Muscle layer of colon (tissue), 2 donors: ENCODE measurements at regions not wholly inside any gene's neighbourhood (a gene's known extent, or its start where the extent isn't known, plus 50 kb on each side); places are given as distances from the start of the nearest gene placed in this dataset.
"Not testable (repeated sequence)": the region's sequence is repeated elsewhere in the genome, so short reads cannot be mapped to it uniquely, and the experiment has no call there.

Experiments used
- H3K27ac ChIP-seq: one replicate; pipeline ENCODE4 v1.7.0; 2013; ENCODE audit warnings: low read depth, mild to moderate bottlenecking, low read length, moderate library complexity
- H3K27me3 ChIP-seq, 2 donors: one replicate each; pipeline ENCODE4 v1.7.0; 2013; ENCODE audit warnings: low read length in 2 of 2, mild to moderate bottlenecking in 2 of 2; ENCODE audit not compliant: insufficient read depth in 2 of 2, control insufficient read depth in 1 of 2
- H3K36me3 ChIP-seq: one replicate; pipeline ENCODE4 v1.7.0; 2013; ENCODE audit warnings: mild to moderate bottlenecking, low read length; ENCODE audit not compliant: insufficient read depth
- H3K4me1 ChIP-seq: one replicate; pipeline ENCODE4 v1.7.0; 2013; ENCODE audit warnings: mild to moderate bottlenecking, low read length; ENCODE audit not compliant: insufficient read depth
- H3K4me3 ChIP-seq, 2 donors: one replicate each; pipeline ENCODE4 v1.7.0; 2013; ENCODE audit warnings: low read length in 2 of 2, low read depth in 1 of 2, mild to moderate bottlenecking in 1 of 2, moderate library complexity in 1 of 2
- H3K9ac ChIP-seq: one replicate; pipeline ENCODE4 v1.7.0; 2013; ENCODE audit warnings: low read length
- H3K9me3 ChIP-seq: one replicate; pipeline ENCODE4 v1.7.0; 2013; ENCODE audit warnings: mild to moderate bottlenecking, low read length
- donor health status: abdominal sarcoma.
- donor health status: Adenocarcinoma of cecum.

DNA sequence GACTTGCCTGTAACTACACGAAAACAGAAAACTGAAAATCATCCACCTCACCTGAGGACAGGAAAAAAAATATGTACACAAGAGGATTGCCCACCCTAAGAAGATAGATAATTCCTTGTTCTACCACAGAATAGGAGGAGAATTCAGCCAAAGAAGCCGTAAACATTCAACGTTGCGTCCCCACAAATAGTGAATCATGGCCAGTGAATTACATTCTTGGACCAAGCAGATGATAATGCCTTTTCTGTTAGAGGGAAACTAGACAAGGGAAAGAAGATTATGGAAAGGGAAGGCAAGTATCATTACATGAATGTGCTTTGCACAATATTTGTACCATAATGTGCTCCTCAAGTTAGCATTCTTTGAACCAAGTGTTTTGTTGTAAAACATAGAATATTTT is 95.5 kb upstream of the C1QTNF7 start:
- Histone ChIP-seq H3K36me3 (no peaks in the 10 kb centered on the region), H3K9ac (no peak overlapping the region), H3K27me3 (no peaks in the 10 kb centered on the region), H3K4me3 (no peak overlapping the region), H3K9me3 (no peaks in the 10 kb centered on the region), H3K4me1 (peaks cover 9% of the 10 kb centered on the region), H3K27ac (no peak overlapping the region)

DNA sequence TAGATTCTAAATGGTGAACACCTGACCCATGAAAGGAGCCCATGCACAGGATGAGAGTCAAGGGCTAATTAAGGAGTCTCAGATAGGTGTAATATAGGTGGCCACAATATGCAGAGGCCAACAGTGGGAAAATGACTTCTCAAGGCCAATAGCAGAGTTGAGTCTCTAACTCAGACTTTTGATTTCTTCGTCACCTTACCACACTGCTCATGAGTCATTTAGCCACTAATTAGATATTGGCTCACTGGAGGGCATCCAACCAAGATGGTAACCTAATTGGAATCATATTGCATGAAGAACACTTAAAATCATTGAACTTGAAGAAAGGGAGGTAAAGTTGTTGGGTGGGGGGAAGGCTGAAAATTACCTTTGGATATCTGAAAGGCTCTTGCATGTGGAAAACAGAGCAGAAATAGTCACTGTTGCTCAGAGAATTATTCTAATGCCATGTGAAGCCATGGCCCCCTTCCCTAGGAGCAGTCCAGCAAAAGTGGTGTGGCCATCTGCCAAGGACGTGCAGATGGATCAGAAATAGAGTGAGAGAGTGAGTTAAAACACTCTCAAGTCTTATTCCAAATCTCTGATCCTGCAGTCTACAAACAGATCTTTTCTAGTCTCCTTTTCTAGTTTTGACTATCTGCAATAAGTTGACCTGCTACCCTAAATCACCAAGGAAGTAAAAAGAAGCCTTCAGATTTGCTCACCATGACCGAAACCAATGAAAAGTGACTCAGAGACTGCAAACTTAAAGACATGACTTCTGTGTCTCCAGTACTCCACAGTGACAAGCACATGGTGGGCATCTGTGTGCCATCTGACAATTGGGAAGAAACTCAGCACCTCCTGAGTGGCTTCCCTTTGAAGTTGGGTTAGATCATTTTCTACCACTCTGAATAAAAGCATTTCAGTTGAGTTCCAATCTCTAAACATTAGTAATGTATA is 93.9 kb upstream of the C1QTNF7 start:
- Histone ChIP-seq H3K4me3 (no peak overlapping the region), H3K27ac (no peak overlapping the region), H3K36me3 (no peaks in the 10 kb centered on the region), H3K9ac (no peak overlapping the region), H3K4me1 (peaks cover 16% of the 10 kb centered on the region), H3K9me3 (no peaks in the 10 kb centered on the region), H3K27me3 (no peaks in the 10 kb centered on the region)

DNA sequence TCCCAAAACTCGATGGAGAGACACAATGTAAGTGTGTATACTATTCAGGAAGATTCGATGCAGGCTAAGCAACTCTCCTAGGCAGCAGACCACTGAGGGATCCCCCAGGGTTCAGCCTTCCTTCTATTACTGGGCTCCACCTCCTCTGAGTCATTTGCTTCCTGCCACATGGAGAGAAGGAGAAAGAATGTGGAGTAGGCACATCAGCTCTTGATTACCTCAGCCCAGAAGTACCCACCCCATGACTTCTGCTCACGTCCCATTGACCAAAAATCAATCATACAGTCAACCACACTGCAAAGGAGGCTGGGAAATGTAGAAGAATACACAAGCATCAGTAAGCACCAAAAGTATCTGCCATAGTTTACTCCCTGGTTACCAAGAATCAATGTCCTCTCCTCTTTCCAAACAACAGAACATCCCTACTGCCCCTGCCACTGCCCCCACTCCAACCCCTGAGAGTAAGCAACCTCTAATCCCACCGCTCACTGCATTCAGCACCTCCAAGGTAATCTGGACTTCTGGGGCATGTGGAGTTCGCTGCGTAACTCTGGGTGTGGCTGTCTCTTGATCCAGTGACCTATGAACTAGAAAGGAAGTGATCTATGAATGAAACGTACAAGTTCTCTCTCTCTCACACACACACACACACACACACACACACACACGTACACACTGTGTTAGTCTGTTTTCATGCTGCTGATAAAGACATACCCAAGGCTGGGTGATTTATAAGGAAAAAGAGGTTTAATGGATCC is 91.2 kb upstream of the C1QTNF7 start:
- H3K4me1 ChIP-seq, result peaks cover 22% of the 10 kb centered on the region
- H3K9me3 ChIP-seq, result no peaks in the 10 kb centered on the region
- H3K27me3 ChIP-seq, result no peaks in the 10 kb centered on the region
- no peaks in the 10 kb centered on the region for H3K36me3 ChIP-seq
- H3K27ac ChIP-seq, result no peak overlapping the region
- H3K9ac ChIP-seq, result no peak overlapping the region
- H3K4me3 ChIP-seq, result no peak overlapping the region

DNA sequence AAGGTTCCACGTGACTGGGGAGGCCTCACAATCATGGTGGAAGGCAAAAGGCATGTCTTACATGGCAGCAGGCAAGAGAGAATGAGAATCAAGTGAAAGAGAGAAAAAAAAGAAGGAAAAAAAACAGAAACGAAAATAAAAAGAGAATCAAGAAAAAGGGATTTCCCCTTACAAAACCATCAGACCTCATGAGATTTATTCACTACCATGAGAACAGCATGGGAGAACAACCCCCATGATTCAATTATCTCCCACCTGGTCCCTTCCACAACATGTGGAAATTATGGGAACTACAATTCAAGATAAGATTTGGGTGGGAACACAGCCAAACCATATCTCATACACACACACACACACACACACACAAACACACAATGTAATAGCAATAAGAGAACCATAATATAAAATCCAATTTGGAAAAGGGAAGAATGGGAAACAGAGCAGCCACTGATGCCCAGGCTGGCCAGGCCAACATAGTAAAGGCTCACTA is 90.6 kb upstream of the C1QTNF7 start:
- H3K4me1 ChIP-seq, result peaks cover 22% of the 10 kb centered on the region
- H3K27me3 ChIP-seq, H3K27ac ChIP-seq, H3K4me3 ChIP-seq, H3K36me3 ChIP-seq, H3K9ac ChIP-seq, H3K9me3 ChIP-seq: not testable (repeated sequence)

DNA sequence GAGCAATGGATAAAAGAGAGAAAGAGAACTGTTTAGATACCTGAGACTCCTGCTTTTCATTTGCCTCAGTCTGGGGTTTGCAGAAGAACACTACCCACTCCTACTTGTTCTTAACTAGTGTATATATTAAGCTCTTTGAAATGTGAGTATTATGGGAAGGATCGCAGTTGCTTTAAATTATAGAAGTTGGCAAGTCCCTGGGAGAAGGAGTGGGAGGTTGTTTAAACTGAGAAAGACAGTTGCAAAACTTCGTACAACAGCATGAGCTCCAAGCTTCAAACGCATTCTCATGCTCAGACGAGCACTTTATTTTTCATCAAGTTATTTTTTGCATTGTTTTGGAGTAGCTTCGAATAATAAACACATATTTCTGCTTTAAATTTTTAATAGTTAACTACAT is 88.1 kb upstream of the C1QTNF7 start:
- peak overlapping the region; percentile 35 to 62 for H3K4me3 ChIP-seq
- no peaks in the 10 kb centered on the region for H3K9me3 ChIP-seq
- peak overlapping the region; percentile 28 for H3K9ac ChIP-seq
- no peaks in the 10 kb centered on the region for H3K27me3 ChIP-seq
- H3K36me3 ChIP-seq, result no peaks in the 10 kb centered on the region
- peaks cover 22% of the 10 kb centered on the region for H3K4me1 ChIP-seq
- peak overlapping the region; percentile 63 for H3K27ac ChIP-seq

DNA sequence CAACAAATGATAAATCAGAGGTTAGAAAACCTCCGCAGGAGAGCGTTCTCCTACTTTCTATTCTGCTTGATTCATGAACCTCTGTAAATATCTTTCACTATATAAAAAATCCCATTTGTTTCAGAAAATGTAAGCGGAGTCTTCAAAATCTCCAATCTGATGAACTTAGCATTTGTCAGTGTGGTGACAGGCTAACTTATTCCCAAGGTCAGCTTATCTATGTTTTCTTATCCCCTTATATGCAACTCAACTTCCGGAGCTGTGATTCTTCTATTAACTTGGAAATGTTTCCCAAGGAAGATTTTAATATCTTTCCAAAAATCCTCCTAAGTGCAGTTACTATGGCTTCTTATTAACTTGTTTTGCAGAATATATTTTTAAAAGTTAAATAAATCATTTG is 87.5 kb upstream of the C1QTNF7 start:
- H3K4me3 ChIP-seq, result peak overlapping the region; percentile 35 to 62
- H3K4me1 ChIP-seq, result peaks cover 17% of the 10 kb centered on the region
- no peaks in the 10 kb centered on the region for H3K27me3 ChIP-seq
- no peaks in the 10 kb centered on the region for H3K36me3 ChIP-seq
- H3K9me3 ChIP-seq, result no peaks in the 10 kb centered on the region
- peak overlapping the region; percentile 63 for H3K27ac ChIP-seq
- H3K9ac ChIP-seq, result peak overlapping the region; percentile 31

DNA sequence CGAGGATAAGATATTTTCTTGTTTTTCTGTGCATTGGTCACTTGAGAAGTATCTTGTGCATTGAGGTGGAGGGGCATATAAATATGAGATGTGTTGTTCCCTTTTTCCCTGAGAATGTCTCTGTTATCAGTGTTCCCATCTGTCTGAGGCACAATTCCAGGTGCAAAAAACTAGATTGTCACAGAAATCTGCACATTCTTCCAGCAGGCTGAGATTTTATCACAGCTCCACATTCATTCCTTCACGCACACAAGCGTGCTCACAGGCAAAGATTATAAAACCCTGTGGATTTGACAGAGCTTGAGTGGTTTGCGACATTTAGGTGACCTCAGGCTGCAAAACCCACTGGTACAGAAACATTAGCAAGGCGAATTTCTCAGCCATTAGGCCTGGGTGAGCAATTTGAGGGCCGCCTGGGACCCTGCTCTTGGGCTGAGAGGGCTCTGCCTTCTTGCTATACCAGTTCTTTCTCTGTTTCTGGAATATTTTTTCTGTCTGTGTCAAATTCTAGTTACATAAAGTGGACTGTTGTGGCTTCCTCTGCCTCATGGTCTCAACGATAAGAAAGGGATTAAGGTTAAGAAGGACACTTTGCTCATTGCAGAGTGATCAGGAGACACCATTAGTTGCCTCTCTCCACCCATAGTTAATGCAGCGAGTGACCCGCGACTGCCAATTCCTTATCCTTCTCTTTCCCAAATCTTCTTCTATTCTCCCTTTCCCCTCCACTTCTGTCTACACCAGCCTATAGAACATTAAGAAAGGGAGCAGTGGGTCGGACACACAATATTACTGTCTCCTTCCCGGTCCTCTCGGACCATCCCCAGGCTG is 86.7 kb upstream of the C1QTNF7 start:
- Histone ChIP-seq H3K36me3 (no peaks in the 10 kb centered on the region), H3K9ac (peak overlapping the region; percentile 31), H3K4me3 (peak overlapping the region; percentile 23 to 62), H3K9me3 (no peaks in the 10 kb centered on the region), H3K27me3 (no peaks in the 10 kb centered on the region), H3K27ac (peak overlapping the region; percentile 63), H3K4me1 (peaks cover 15% of the 10 kb centered on the region)

DNA sequence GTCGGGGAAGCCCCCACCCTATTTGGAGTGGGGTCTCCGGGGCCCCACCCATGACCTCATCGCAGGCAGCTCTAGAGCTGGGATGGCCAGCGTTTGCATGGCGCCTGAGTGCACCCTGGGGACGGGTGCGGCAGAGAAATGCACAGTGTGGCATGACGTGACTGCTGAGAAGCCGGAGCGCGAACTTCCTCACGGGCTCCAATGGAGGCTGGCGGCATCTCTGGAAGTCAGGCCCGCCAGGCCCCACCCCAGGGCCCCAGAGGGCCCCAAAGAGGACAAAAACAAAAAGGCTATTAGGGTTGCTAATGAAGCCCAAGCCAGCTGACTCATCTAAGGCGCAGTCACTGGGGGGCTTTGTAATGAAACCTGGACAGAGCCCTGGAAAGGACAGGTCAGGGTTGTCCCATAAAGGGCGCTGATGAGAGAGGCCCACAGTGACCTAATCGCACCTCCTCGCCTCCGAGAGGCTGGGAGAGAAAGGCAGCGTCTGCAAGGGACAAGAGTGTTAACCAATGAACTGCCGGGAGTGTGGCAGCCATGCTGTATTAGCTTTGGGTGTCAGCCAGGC is 86.0 kb upstream of the C1QTNF7 start:
- H3K4me1 ChIP-seq, result peaks cover 15% of the 10 kb centered on the region
- no peak overlapping the region for H3K9ac ChIP-seq
- H3K4me3 ChIP-seq, result peak overlapping the region; percentile 23 to 62
- H3K27ac ChIP-seq, result peak overlapping the region; percentile 50
- H3K9me3 ChIP-seq, result no peaks in the 10 kb centered on the region
- H3K27me3 ChIP-seq, result no peaks in the 10 kb centered on the region
- H3K36me3 ChIP-seq, result no peaks in the 10 kb centered on the region

DNA sequence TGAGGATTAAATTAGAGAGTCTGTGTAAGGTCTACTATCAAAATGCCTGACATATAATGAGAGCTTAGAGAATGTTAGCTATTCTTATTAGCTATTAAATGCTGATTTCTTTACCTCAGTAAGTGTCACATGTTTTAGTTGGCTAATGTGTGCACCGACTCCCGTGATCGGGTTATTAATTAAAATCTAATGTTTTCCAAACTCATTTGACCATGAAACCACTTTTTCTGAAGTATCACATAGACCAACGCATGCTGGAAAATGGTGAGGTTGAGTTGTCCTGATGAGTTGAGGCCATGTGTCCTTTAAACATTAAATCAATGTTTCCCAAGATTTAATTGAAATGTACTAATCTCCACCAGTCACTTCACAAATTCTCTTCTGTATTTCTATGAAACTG is 84.8 kb upstream of the C1QTNF7 start:
- H3K36me3 ChIP-seq, result no peaks in the 10 kb centered on the region
- H3K9ac ChIP-seq, result no peak overlapping the region
- H3K27ac ChIP-seq, result no peak overlapping the region
- no peaks in the 10 kb centered on the region for H3K9me3 ChIP-seq
- no peak overlapping the region for H3K4me3 ChIP-seq
- no peaks in the 10 kb centered on the region for H3K27me3 ChIP-seq
- H3K4me1 ChIP-seq, result peaks cover 10% of the 10 kb centered on the region

DNA sequence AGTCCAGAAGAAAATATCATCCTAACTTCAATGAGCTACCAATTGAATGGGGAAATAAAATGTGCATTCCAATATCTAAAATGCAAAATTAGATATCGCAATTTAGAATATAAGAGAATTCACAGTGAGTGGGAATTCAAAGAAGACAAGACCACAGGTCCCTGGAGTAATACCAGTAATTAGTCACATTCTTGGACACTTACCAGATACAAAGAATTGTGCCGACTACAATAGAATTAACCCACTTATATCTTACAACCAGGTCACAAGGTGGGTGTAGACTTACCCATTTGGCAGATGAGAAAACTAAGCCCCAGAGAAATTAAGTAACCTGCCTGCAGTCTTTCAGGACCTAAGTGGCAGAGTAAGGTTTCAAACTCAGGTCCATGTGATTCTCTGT is 84.3 kb upstream of the C1QTNF7 start:
- Histone ChIP-seq H3K27me3 (no peaks in the 10 kb centered on the region), H3K27ac (no peak overlapping the region), H3K9me3 (no peaks in the 10 kb centered on the region), H3K4me3 (no peak overlapping the region), H3K9ac (no peak overlapping the region), H3K4me1 (peaks cover 6% of the 10 kb centered on the region), H3K36me3 (no peaks in the 10 kb centered on the region)

DNA sequence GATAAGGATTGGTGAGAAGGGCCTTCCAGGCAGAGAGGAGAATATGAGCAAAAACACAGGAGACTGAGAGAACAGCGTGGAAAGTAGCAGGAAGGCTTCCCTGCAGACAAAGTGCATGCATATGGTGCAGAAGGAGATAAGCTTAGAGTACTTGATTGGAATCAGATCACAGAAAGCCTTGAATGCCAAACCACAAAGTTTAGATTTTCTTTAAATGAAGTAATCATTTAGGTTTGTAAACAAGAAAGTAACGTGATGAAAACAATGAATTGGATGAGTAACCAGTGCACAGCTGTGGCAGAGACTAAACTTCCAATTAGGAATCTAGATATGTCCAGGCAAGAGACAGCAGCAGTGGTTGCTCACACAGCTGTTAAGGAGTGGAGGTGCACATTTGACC is 83.8 kb upstream of the C1QTNF7 start:
- Histone ChIP-seq H3K9me3 (no peaks in the 10 kb centered on the region), H3K27ac (no peak overlapping the region), H3K4me3 (no peak overlapping the region), H3K36me3 (no peaks in the 10 kb centered on the region), H3K27me3 (no peaks in the 10 kb centered on the region), H3K9ac (no peak overlapping the region), H3K4me1 (peaks cover 6% of the 10 kb centered on the region)
